ENCODE measurements at regions not wholly inside any gene's neighbourhood (a gene's known extent, or its start where the extent isn't known, plus 50 kb on each side); places are given as distances from the start of the nearest gene placed in this dataset.

GRCh38 chr1:221200464-221200863, 321.2 kb downstream of the HLX start:
- no peak for ATAC-seq
- TF ChIP-seq BACH2 (CRISPR knock-in tag; IDR thresholded peaks at IDR 0.05; ENCODE audit: borderline replicate concordance) (no peak), PATZ1 (CRISPR knock-in tag; IDR thresholded peaks at IDR 0.05; ENCODE audit: borderline replicate concordance) (no peak), ZNF70 (CRISPR knock-in tag; IDR thresholded peaks at IDR 0.05) (no peak), TOX (CRISPR knock-in tag; IDR thresholded peaks at IDR 0.05; ENCODE audit: borderline replicate concordance) (no peak), ZNF565 (CRISPR knock-in tag; conservative IDR thresholded peaks at IDR 0.05; ENCODE audit: low read depth) (no peak), ISL1 (CRISPR knock-in tag; IDR thresholded peaks at IDR 0.05) (no peak), PPARA (CRISPR knock-in tag; IDR thresholded peaks at IDR 0.05; ENCODE audit: borderline replicate concordance) (no peak), ZNF8 (CRISPR knock-in tag; IDR thresholded peaks at IDR 0.05) (no peak)
- TF ChIP-seq, protein P1, sequence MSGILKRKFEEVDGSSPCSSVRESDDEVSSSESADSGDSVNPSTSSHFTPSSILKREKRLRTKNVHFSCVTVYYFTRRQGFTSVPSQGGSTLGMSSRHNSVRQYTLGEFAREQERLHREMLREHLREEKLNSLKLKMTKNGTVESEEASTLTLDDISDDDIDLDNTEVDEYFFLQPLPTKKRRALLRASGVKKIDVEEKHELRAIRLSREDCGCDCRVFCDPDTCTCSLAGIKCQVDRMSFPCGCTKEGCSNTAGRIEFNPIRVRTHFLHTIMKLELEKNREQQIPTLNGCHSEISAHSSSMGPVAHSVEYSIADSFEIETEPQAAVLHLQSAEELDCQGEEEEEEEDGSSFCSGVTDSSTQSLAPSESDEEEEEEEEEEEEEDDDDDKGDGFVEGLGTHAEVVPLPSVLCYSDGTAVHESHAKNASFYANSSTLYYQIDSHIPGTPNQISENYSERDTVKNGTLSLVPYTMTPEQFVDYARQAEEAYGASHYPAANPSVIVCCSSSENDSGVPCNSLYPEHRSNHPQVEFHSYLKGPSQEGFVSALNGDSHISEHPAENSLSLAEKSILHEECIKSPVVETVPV (CRISPR knock-in tag; IDR thresholded peaks at IDR 0.05) = no peak
- TF ChIP-seq, protein P2, sequence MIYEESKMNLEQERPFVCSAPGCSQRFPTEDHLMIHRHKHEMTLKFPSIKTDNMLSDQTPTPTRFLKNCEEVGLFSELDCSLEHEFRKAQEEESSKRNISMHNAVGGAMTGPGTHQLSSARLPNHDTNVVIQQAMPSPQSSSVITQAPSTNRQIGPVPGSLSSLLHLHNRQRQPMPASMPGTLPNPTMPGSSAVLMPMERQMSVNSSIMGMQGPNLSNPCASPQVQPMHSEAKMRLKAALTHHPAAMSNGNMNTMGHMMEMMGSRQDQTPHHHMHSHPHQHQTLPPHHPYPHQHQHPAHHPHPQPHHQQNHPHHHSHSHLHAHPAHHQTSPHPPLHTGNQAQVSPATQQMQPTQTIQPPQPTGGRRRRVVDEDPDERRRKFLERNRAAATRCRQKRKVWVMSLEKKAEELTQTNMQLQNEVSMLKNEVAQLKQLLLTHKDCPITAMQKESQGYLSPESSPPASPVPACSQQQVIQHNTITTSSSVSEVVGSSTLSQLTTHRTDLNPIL (CRISPR knock-in tag; IDR thresholded peaks at IDR 0.05; ENCODE audit: low read depth) = no peak

DNA sequence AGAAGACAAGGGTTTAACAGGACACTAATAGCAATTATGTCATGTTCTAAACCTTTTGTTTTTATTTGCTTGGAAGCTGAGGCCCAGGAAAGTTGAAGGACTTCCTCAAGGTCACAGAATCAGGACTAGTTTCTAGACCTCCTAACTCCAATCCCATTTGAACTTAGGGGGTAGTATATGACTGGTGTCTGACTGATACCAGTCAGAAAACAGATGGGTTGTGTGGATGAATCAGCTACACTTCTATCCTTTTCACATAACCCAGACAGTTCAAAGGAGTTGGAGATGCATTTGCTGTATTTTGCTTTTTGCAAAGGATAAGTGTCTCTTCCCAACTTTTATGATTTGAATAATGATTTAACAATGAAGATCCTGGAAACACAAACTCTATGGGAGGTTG, 322.5 kb downstream of the HLX start:
- no peak for ATAC-seq
- no peak for TF ChIP-seq ZNF8 (CRISPR knock-in tag; IDR thresholded peaks at IDR 0.05)
- TF ChIP-seq, protein P1 (CRISPR knock-in tag; IDR thresholded peaks at IDR 0.05) = no peak
- no peak for TF ChIP-seq ARNTL (CRISPR knock-in tag; IDR thresholded peaks at IDR 0.05; ENCODE audit: borderline replicate concordance, low read depth)
- no peak for TF ChIP-seq ZNF565 (CRISPR knock-in tag; conservative IDR thresholded peaks at IDR 0.05; ENCODE audit: low read depth)
- TF ChIP-seq ZFP3 (CRISPR knock-in tag; IDR thresholded peaks at IDR 0.05) = no peak
- no peak for TF ChIP-seq GLIS3 (CRISPR knock-in tag; IDR thresholded peaks at IDR 0.05)
- no peak for TF ChIP-seq POU6F1 (CRISPR knock-in tag; IDR thresholded peaks at IDR 0.05; ENCODE audit: borderline replicate concordance, low read depth)
- no peak for TF ChIP-seq ESRRG (CRISPR knock-in tag; IDR thresholded peaks at IDR 0.05)

- peak; percentile 91 for ATAC-seq
- TF ChIP-seq ZFP3 (CRISPR knock-in tag; IDR thresholded peaks at IDR 0.05) (no peak), PPARA (CRISPR knock-in tag; IDR thresholded peaks at IDR 0.05; ENCODE audit: borderline replicate concordance) (no peak), PATZ1 (CRISPR knock-in tag; IDR thresholded peaks at IDR 0.05; ENCODE audit: borderline replicate concordance) (no peak), TCF4 (CRISPR knock-in tag; IDR thresholded peaks at IDR 0.05; ENCODE audit: borderline replicate concordance) (no peak), ZC3H10 (CRISPR knock-in tag; IDR thresholded peaks at IDR 0.05) (no peak), ESRRG (CRISPR knock-in tag; IDR thresholded peaks at IDR 0.05) (no peak), ZNF70 (CRISPR knock-in tag; IDR thresholded peaks at IDR 0.05) (no peak), SNAI2 (CRISPR knock-in tag; IDR thresholded peaks at IDR 0.05) (no peak), ISL1 (CRISPR knock-in tag; IDR thresholded peaks at IDR 0.05) (no peak), ZNF565 (CRISPR knock-in tag; conservative IDR thresholded peaks at IDR 0.05; ENCODE audit: low read depth) (no peak), CSDC2 (CRISPR knock-in tag; IDR thresholded peaks at IDR 0.05) (no peak), OSR1 (CRISPR knock-in tag; IDR thresholded peaks at IDR 0.05) (no peak), TSHZ2 (CRISPR knock-in tag; IDR thresholded peaks at IDR 0.05) (no peak), RARB (CRISPR knock-in tag; IDR thresholded peaks at IDR 0.05) (no peak)
- TF ChIP-seq, protein P1 (CRISPR knock-in tag; IDR thresholded peaks at IDR 0.05) = no peak
Observed at GRCh38 chr1:221203224-221204054, 324.2 kb downstream of the HLX start.
